ENCODE measurements at regions not wholly inside any gene's neighbourhood (a gene's known extent, or its start where the extent isn't known, plus 50 kb on each side); places are given as distances from the start of the nearest gene placed in this dataset.

DNA sequence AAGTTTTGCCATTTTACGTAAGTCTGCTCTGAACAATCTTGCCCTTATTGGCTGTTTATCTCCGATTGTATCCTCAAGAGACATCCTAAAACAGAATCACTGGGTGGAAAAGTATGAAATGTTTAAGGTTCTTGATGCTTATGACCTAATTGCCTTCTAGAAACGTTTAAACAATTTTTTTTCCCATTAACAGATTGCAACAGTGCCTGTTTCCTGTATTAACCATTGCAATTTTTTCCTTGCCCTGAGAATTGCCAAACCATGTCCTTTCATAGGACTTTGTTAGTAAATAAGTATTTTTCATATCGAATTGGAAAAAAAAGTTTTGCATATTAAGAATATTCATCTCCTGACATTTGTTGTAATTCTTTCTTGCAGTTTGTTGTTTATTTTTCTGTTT, 639.8 kb downstream of the INHBA start:
- ChIA-PET CTCF (interaction anchor here (0.8 kb wide), 1 partner anchor 322 kb away, joined by 3 read pairs; no protein-coding TSS in a partner anchor), POLR2A (no interaction called here)
- WGBS (ENCODE audit: low lambda C conversion rate) = 57% methylated on average over 4 of the region's 4 CpGs
- no peaks in the 10 kb centered on the region for H3F3A ChIP-seq (replicated peaks; ENCODE audit: insufficient read depth)
- H3K79me2 ChIP-seq (ENCODE audit: insufficient read depth) = no peaks in the 10 kb centered on the region
- H4K20me1 ChIP-seq (ENCODE audit: insufficient read depth) = no peaks in the 10 kb centered on the region
- no peak for DNase-seq
- H3K36me3 ChIP-seq (replicated peaks in 1 of 2; ENCODE audit: control insufficient read depth in 1 of 2, insufficient read depth in 2 of 2, low read length in 1 of 2) = no peaks in the 10 kb centered on the region
- no peak overlapping the region for H3K4me3 ChIP-seq (ENCODE audit: low read depth in 2 of 2, low read length in 1 of 2)
- TF ChIP-seq RCOR1 (IDR thresholded peaks at IDR 0.05; ENCODE audit: low read length) (no peak), EZH2phosphoT487 (IDR thresholded peaks at IDR 0.05; ENCODE audit: borderline replicate concordance, low read depth) (no peak), FOSL2 (IDR thresholded peaks at IDR 0.05; ENCODE audit: borderline replicate concordance, low read depth) (no peak), RXRA (IDR thresholded peaks at IDR 0.05; ENCODE audit: borderline replicate concordance, low read depth) (no peak)
- no peaks in the 10 kb centered on the region for H3K27me3 ChIP-seq (ENCODE audit: insufficient read depth)
- H3K4me1 ChIP-seq (ENCODE audit: control insufficient read depth in 1 of 2, insufficient read depth in 2 of 2, low read depth in 1 of 2, low read length in 1 of 2) = no peaks in the 10 kb centered on the region; a peak in 1 of 4 replicates
- no peak overlapping the region for H3K4me2 ChIP-seq
- no peaks in the 10 kb centered on the region for H3K9me2 ChIP-seq
- no peaks in the 10 kb centered on the region for H3K9me3 ChIP-seq
- no peak overlapping the region for H3K9ac ChIP-seq
- no peak overlapping the region for H3K27ac ChIP-seq (ENCODE audit: low read depth in 2 of 2, low read length in 1 of 2)
- H2AFZ ChIP-seq (ENCODE audit: low read depth) = no peak overlapping the region

DNA sequence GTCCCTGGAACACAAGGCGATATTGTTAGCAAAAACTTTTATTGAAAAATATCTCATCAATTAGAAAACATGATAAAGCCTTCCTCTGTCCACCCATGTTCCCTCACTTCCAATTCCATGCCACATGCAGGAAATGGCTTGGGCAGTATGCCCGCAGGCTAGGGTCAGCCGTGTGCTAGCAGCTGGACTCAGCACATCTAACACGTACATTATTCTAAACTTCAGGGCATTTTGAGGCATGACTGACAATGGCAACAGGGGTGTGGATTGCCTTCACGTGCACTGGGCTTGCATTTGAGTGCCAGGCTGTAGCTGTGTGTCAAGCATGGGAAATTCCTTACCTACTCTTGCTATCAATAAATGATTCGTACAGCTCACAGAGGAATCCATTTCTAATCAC, 642.1 kb downstream of the INHBA start:
- H3K27me3 ChIP-seq (ENCODE audit: insufficient read depth) = no peaks in the 10 kb centered on the region
- no peaks in the 10 kb centered on the region for H3K9me2 ChIP-seq
- TF ChIP-seq RCOR1 (IDR thresholded peaks at IDR 0.05; ENCODE audit: low read length) = no peak
- no peaks in the 10 kb centered on the region for H3F3A ChIP-seq (replicated peaks; ENCODE audit: insufficient read depth)
- no peak overlapping the region for H3K4me3 ChIP-seq (ENCODE audit: low read depth in 2 of 2, low read length in 1 of 2)
- H3K79me2 ChIP-seq (ENCODE audit: insufficient read depth) = no peaks in the 10 kb centered on the region
- no peaks in the 10 kb centered on the region for H3K9me3 ChIP-seq
- H3K4me1 ChIP-seq (ENCODE audit: control insufficient read depth in 1 of 2, insufficient read depth in 2 of 2, low read depth in 1 of 2, low read length in 1 of 2) = no peaks in the 10 kb centered on the region; a peak in 1 of 4 replicates
- CTCF ChIA-PET = interaction anchor here (0.6 kb wide), 1 partner anchor 26 kb away, joined by 4 read pairs; no protein-coding TSS in a partner anchor
- no peak overlapping the region for H3K4me2 ChIP-seq
- H2AFZ ChIP-seq (ENCODE audit: low read depth) = no peak overlapping the region
- no peak overlapping the region for H3K9ac ChIP-seq
- 73% methylated on average over 6 of the region's 6 CpGs for WGBS (ENCODE audit: low lambda C conversion rate)
- no peak overlapping the region for H3K27ac ChIP-seq (ENCODE audit: low read depth in 2 of 2, low read length in 1 of 2)
- no peaks in the 10 kb centered on the region for H4K20me1 ChIP-seq (ENCODE audit: insufficient read depth)
- no peaks in the 10 kb centered on the region for H3K36me3 ChIP-seq (replicated peaks in 1 of 2; ENCODE audit: control insufficient read depth in 1 of 2, insufficient read depth in 2 of 2, low read length in 1 of 2)
- POLR2A ChIA-PET = no interaction called here
- DNase-seq = no peak

GRCh38 chr7:41059796-41060195, 643.1 kb downstream of the INHBA start:
- H3K4me1 ChIP-seq (ENCODE audit: control insufficient read depth in 1 of 2, insufficient read depth in 2 of 2, low read depth in 1 of 2, low read length in 1 of 2) = no peaks in the 10 kb centered on the region; a peak in 1 of 4 replicates
- H3F3A ChIP-seq (replicated peaks; ENCODE audit: insufficient read depth) = no peaks in the 10 kb centered on the region
- ChIA-PET POLR2A (no interaction called here), CTCF (no interaction called here)
- H4K20me1 ChIP-seq (ENCODE audit: insufficient read depth) = no peaks in the 10 kb centered on the region
- no peaks in the 10 kb centered on the region for H3K27me3 ChIP-seq (ENCODE audit: insufficient read depth)
- H2AFZ ChIP-seq (ENCODE audit: low read depth) = no peak overlapping the region
- no peaks in the 10 kb centered on the region for H3K9me3 ChIP-seq
- no peak overlapping the region for H3K4me3 ChIP-seq (ENCODE audit: low read depth in 2 of 2, low read length in 1 of 2)
- H3K36me3 ChIP-seq (replicated peaks in 1 of 2; ENCODE audit: control insufficient read depth in 1 of 2, insufficient read depth in 2 of 2, low read length in 1 of 2) = no peaks in the 10 kb centered on the region
- TF ChIP-seq FOSL2 (IDR thresholded peaks at IDR 0.05; ENCODE audit: borderline replicate concordance, low read depth) = no peak
- no peak for TF ChIP-seq NRF1 (IDR thresholded peaks at IDR 0.05; ENCODE audit: low read depth, low read length)
- TF ChIP-seq SIN3A (IDR thresholded peaks at IDR 0.05; ENCODE audit: borderline replicate concordance, low read depth, low read length) = no peak
- no peak for TF ChIP-seq GATA2 (CRISPR knock-in tag; IDR thresholded peaks at IDR 0.05)
- WGBS (ENCODE audit: low lambda C conversion rate) = 65% methylated on average over 4 of the region's 4 CpGs
- H3K4me2 ChIP-seq = no peak overlapping the region
- H3K9me2 ChIP-seq = no peaks in the 10 kb centered on the region
- no peak for DNase-seq
- H3K27ac ChIP-seq (ENCODE audit: low read depth in 2 of 2, low read length in 1 of 2) = no peak overlapping the region
- H3K79me2 ChIP-seq (ENCODE audit: insufficient read depth) = no peaks in the 10 kb centered on the region
- no peak overlapping the region for H3K9ac ChIP-seq

Measured in SK-N-SH (cell line).